ACC112 (cell line): ENCODE measurements at regions not wholly inside any gene's neighbourhood (a gene's known extent, or its start where the extent isn't known, plus 50 kb on each side); places are given as distances from the start of the nearest gene placed in this dataset.

ENCODE experiments used
- H2AFZ ChIP-seq: fragments of 200-600 bp; sonication (generic); one replicate; pipeline ENCODE4 v1.6.0; 2017; ENCODE audit warnings: antibody characterized with exemption, low read length; ENCODE audit not compliant: unreplicated experiment
- H3K27ac ChIP-seq: fragments of 200-600 bp; sonication (generic); 2 replicates; pipeline ENCODE4 v1.5.1; 2014; ENCODE audit warnings: low read depth, mild to moderate bottlenecking, antibody characterized with exemption, low read length, moderate library complexity
- H3K27me3 ChIP-seq: fragments of 200-600 bp; sonication (generic); 2 replicates; pipeline ENCODE4 v1.6.1; 2014; ENCODE audit warnings: mild to moderate bottlenecking, antibody characterized with exemption, low read length, moderate library complexity, mixed read lengths; ENCODE audit not compliant: insufficient read depth
- H3K36me3 ChIP-seq: fragments of 200-600 bp; sonication (generic); 2 replicates; pipeline ENCODE4 v1.6.1; 2016; ENCODE audit warnings: mild to moderate bottlenecking, antibody characterized with exemption, low read length, moderate library complexity, mixed read lengths; ENCODE audit not compliant: insufficient read depth
- H3K4me1 ChIP-seq: fragments of 200-600 bp; sonication (generic); one replicate; pipeline ENCODE4 v1.6.1; 2016; ENCODE audit warnings: low read length, mixed read lengths; ENCODE audit not compliant: insufficient read depth, unreplicated experiment, control insufficient read depth
- H3K4me3 ChIP-seq: fragments of 200-600 bp; sonication (generic); 2 replicates; pipeline ENCODE4 v1.5.1; 2014; ENCODE audit warnings: mild to moderate bottlenecking, low read depth, low read length
- H3K79me2 ChIP-seq: fragments of 200-600 bp; sonication (generic); one replicate; pipeline ENCODE4 v1.6.0; 2016; ENCODE audit warnings: low read length; ENCODE audit not compliant: control insufficient read depth, unreplicated experiment, insufficient read depth

DNA sequence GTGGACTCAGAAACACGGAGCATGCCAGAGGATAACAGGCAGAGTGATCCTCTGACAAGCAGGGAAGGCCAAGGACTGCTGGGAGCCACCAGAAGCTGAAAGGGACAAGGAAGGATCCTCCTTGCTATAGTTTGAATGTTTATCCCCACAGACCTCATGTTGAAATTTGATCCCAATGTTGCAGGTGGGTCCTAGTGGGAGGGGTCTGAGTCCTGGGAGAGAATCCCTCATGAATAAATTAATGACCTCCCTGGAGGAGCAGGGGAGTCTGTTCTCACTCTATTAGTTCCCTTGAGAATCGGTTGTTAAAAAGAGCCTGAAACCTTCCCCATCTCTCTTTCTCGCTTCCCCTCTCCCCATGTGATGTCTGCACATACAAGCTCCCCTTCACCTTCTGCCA lies 124.4 kb downstream of the FBXO15 start:
- Histone ChIP-seq H3K36me3 (no peaks in the 10 kb centered on the region), H3K27ac (no peak overlapping the region), H3K27me3 (peaks cover 36% of the 10 kb centered on the region), H3K4me1 (no peaks in the 10 kb centered on the region), H3K79me2 (no peaks in the 10 kb centered on the region), H3K4me3 (no peak overlapping the region), H2AFZ (no peak overlapping the region)

DNA sequence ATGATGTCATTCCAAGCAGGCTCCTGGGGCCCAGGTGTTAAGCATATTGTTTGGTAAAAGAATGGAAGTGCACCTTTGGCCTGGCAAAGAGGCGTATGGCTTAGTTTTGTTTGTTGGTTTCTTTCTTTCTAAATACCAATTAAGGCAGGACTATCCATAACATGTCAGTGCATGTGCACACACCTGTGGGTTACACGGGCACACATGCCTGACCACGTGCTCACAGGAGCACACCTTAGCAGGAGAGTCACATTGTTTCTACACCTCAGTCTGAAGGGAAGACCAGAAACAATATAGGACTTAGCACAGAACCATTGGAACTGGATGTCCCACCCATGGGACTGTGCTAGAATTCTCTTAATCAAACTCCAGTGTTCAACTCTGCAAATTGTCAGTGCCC lies 127.8 kb downstream of the FBXO15 start:
- Histone ChIP-seq H3K27ac (no peak overlapping the region), H3K4me1 (no peaks in the 10 kb centered on the region), H3K27me3 (peaks cover 40% of the 10 kb centered on the region), H3K36me3 (no peaks in the 10 kb centered on the region), H2AFZ (no peak overlapping the region), H3K79me2 (no peaks in the 10 kb centered on the region), H3K4me3 (no peak overlapping the region)

DNA sequence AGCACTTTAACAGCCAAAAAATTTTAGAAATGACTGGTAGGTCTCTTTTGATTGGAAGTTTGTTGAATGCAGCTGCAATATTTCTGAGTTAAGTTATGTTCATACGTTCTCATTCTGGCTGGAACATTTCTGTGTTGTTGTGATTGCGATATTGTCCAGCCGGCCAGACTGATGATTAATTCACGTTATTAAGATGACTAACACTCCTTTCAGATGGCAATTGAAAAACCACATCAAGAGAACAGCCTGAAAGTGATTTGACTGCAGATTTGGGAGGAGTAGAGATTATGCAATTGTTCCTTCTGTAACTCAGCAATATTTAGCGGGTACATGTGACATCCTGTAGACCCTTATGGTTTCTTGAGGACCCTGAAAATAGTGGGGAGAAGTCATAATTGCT lies 133.7 kb downstream of the FBXO15 start:
- Histone ChIP-seq H3K79me2 (no peaks in the 10 kb centered on the region), H3K4me3 (no peak overlapping the region), H3K36me3 (no peaks in the 10 kb centered on the region), H3K4me1 (peaks cover 8% of the 10 kb centered on the region), H3K27me3 (peaks cover 15% of the 10 kb centered on the region), H2AFZ (no peak overlapping the region), H3K27ac (no peak overlapping the region)

DNA sequence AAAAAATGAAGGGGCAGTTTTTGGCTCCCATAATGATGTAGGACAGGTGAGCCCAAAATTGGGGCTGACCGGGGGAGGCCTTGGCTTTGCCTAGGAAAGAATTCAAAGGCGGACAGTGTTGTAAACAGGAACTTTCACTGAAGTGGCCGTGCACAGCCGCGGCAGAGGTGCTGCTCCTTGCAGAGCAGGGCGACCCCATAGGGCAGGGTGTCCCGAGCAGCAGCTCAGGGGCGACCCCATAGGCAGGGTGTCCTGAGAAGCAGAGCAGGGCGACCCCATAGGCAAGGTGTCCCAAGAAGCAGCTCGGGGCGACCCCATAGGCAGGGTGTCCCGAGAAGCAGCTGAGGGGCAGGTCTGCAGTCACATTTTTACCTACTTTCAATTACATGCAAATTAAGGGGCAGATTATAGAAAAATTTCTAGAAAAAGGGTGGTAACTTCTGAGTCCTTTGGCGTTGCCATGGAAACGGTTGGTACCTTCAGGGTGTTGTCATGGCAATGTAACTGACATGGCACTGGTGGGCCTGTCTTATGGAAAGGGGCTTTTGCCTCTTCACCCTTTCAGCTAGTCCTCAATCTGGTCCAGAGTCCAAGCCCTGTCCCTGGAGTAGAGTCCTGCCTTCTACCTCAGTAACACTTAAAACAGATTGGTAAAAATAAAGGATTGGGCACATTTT lies 134.5 kb downstream of the FBXO15 start:
- peaks cover 8% of the 10 kb centered on the region for H3K4me1 ChIP-seq
- no peak overlapping the region for H3K4me3 ChIP-seq
- no peak overlapping the region for H3K27ac ChIP-seq
- H3K27me3 ChIP-seq, result peaks cover 7% of the 10 kb centered on the region
- no peaks in the 10 kb centered on the region for H3K79me2 ChIP-seq
- no peaks in the 10 kb centered on the region for H3K36me3 ChIP-seq
- no peak overlapping the region for H2AFZ ChIP-seq

DNA sequence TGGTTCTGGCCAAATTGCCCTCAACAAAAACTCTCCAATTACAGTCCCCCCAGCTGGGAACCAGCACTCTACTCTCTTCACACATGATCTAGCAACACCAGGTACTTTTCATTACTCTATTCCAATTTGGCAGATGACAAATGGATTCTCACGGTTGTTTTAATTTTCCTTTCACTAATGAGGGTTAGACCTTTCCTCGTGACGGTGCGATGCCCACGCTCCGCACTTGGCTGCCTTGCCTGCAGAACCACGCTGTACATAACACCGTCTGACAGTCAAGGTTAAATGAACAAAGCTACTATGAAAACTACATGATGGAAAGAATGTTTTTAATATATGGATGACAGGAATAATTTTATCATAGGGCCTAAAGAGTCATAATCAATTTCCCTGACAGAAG lies 141.5 kb downstream of the FBXO15 start:
- H3K27ac ChIP-seq, result no peak overlapping the region
- no peaks in the 10 kb centered on the region for H3K36me3 ChIP-seq

DNA sequence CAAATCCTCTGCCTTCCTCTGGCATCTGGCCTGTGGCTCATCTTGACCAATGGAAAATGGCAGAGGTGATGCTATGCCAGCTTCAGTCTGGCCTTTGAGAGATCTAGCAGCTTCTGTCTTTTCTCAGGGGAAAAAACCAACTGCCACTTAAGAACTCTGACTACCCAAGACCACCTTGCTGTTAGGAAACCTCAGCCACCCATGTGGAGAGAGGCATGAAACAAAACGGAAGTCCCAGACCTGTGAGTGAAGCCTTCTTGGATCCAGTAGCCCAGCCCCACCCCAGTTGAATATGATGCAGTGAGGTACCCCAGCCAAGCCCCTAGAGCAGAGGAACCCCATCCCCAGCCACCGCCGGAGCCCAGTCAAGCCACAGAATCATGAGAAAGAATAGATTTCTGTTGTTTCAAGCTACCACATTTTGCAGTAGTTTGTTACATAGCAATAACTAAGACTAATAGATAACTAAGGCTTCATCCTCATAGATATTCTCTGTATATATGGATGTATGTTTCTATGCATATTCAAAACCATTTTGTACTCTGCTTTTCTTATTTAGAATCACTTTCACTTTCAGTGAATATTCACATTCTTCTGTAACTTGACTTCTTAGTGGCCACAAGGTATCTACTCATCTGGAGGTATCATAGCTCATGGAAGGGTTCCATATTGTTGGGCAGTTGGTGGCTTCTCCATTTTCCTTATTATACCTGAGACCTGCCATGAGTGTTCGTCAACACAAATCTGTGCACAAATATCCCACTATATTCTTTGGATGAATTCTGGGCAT lies 142.1 kb downstream of the FBXO15 start:
- H3K4me3 ChIP-seq, result no peak overlapping the region
- no peak overlapping the region for H2AFZ ChIP-seq
- no peaks in the 10 kb centered on the region; the same call in 1 of the 2 replicates for H3K27me3 ChIP-seq
- no peaks in the 10 kb centered on the region for H3K79me2 ChIP-seq
- no peak overlapping the region for H3K27ac ChIP-seq
- H3K4me1 ChIP-seq, result no peaks in the 10 kb centered on the region
- H3K36me3 ChIP-seq, result no peaks in the 10 kb centered on the region

More for the DNA sequence above, 141.5 kb downstream of the FBXO15 start:
- Histone ChIP-seq H3K79me2 (no peaks in the 10 kb centered on the region), H2AFZ (no peak overlapping the region), H3K4me1 (no peaks in the 10 kb centered on the region), H3K4me3 (no peak overlapping the region), H3K27me3 (no peaks in the 10 kb centered on the region; the same call in 1 of the 2 replicates)

DNA sequence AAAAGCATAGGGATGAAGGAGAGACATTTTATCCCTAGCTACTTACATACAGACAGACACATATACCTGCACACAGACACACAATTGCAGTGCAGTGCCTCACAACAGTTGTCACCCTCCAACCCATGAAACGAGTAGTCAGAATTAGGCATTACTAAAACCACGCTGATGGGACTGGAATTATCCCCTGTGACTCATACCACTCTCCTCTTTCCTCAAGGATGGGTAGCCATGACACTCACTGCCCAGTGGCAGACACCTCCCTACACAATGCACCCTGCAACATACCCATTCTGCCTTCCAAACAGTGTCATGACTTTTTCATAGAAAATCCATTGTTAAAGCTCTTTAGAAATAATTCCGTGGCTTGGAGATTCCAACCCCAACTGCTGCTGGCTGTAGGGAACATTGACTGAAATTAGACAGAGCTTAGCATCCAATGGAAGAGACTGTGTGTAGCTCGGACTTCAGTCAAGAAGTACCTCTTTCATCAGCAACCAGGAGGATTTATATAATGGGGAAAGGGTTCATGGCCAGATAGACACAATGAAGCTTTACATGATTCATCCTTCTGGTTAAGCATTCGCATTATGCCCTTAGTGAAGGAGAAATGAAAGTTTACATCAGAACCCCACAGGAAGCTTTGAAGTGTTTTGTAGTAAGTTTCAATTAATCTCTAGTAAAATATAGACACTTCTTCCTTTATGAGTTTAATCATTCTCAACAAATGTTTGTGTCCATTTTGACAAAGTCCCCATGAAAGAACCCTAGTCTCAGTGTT lies 155.2 kb downstream of the FBXO15 start:
- H3K79me2 ChIP-seq, result no peaks in the 10 kb centered on the region
- H3K4me1 ChIP-seq, result no peaks in the 10 kb centered on the region
- no peak overlapping the region for H3K4me3 ChIP-seq
- no peaks in the 10 kb centered on the region for H3K27me3 ChIP-seq
- no peak overlapping the region for H2AFZ ChIP-seq
- no peaks in the 10 kb centered on the region for H3K36me3 ChIP-seq
- H3K27ac ChIP-seq, result no peak overlapping the region

DNA sequence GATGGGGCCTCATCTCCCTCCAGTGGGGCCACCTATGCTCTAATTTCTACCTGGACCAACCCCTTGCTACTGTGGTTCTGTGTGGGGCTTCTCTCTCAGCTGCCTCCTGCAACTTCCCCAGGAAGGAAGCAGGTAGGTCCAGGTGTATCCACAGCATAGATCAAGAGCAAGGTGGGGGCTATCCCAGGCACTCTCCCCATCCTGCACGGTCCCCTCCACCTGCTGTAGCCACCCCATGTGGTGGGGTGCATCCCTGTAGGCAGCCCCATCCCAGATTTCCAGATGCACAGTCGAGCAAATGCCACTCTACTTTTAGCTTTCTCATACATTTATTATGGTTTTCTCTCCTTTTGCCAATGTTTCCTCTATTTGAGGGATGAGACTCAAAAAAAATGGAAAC lies 156.1 kb downstream of the FBXO15 start:
- no peaks in the 10 kb centered on the region for H3K4me1 ChIP-seq
- no peaks in the 10 kb centered on the region for H3K79me2 ChIP-seq
- no peaks in the 10 kb centered on the region for H3K36me3 ChIP-seq
- no peak overlapping the region for H3K4me3 ChIP-seq
- H2AFZ ChIP-seq, result no peak overlapping the region
- no peak overlapping the region for H3K27ac ChIP-seq
- no peaks in the 10 kb centered on the region for H3K27me3 ChIP-seq

DNA sequence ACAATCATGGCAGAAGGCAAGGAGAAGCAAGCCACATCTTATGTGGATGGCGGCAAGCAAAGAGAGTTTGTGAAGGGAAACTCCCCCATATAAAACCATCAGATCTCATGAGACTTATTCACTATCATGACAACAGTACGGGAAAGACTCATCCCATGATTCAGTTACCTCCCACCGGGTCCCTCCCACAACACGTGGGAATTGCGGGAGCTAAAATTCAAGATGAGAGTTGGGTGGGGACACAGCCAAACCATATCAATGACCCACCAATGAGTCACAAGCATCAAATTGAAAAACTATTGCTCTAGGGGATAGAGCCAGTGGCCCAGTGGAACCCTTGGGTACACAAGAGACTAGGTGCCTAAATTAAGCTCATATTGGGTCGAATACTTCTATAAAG lies 157.4 kb downstream of the FBXO15 start:
- Histone ChIP-seq H3K27me3 (no peaks in the 10 kb centered on the region), H2AFZ (no peak overlapping the region), H3K79me2 (no peaks in the 10 kb centered on the region), H3K27ac (no peak overlapping the region), H3K4me1 (no peaks in the 10 kb centered on the region), H3K4me3 (no peak overlapping the region), H3K36me3 (no peaks in the 10 kb centered on the region)

DNA sequence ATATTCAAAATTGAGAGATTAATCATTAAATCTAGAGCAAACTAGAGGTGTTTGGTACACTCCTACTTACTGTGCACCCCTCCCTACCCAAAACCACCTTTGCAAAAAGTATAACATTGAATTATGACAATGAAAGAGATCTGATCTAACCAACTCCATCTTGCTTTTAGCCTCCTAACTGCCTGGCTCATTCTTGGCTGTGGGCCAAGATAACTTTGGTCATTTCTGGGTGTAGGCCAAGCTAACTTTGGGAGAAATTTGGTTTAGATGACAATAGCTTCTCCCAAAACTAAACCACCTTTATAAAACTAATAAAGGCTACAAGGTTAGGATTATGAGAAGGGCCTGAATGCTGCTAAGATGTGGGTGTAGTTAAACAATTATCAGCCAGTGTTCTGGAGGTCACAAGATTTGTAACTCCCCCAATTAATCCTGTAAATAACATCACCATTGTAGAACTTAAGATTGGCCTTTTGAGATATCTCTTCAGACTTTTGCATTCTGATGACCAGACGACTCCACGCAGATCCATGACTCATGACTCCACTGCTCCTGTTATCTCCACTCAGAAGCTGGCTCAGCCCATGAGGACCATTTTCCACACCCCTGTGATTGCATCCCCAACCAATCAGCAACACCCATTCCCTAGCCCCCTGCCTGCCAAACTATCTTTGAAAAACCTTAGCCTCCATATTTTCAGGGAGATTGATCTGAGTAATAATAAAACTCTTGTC lies 160.2 kb downstream of the FBXO15 start:
- no peak overlapping the region for H3K4me3 ChIP-seq
- H3K4me1 ChIP-seq, result no peaks in the 10 kb centered on the region
- no peak overlapping the region for H3K27ac ChIP-seq
- no peaks in the 10 kb centered on the region for H3K27me3 ChIP-seq
- H2AFZ ChIP-seq, result no peak overlapping the region
- H3K36me3 ChIP-seq, result no peaks in the 10 kb centered on the region
- H3K79me2 ChIP-seq, result no peaks in the 10 kb centered on the region
